ACC112 (cell line): ENCODE measurements at regions not wholly inside any gene's neighbourhood (a gene's known extent, or its start where the extent isn't known, plus 50 kb on each side); places are given as distances from the start of the nearest gene placed in this dataset.

Experiments used
- H2AFZ ChIP-seq: fragments of 200-600 bp; sonication (generic); one replicate; pipeline ENCODE4 v1.6.0; 2017; ENCODE audit warnings: antibody characterized with exemption, low read length; ENCODE audit not compliant: unreplicated experiment
- H3K27ac ChIP-seq: fragments of 200-600 bp; sonication (generic); 2 replicates; pipeline ENCODE4 v1.5.1; 2014; ENCODE audit warnings: low read depth, mild to moderate bottlenecking, antibody characterized with exemption, low read length, moderate library complexity
- H3K27me3 ChIP-seq: fragments of 200-600 bp; sonication (generic); 2 replicates; pipeline ENCODE4 v1.6.1; 2014; ENCODE audit warnings: mild to moderate bottlenecking, antibody characterized with exemption, low read length, moderate library complexity, mixed read lengths; ENCODE audit not compliant: insufficient read depth
- H3K36me3 ChIP-seq: fragments of 200-600 bp; sonication (generic); 2 replicates; pipeline ENCODE4 v1.6.1; 2016; ENCODE audit warnings: mild to moderate bottlenecking, antibody characterized with exemption, low read length, moderate library complexity, mixed read lengths; ENCODE audit not compliant: insufficient read depth
- H3K4me1 ChIP-seq: fragments of 200-600 bp; sonication (generic); one replicate; pipeline ENCODE4 v1.6.1; 2016; ENCODE audit warnings: low read length, mixed read lengths; ENCODE audit not compliant: insufficient read depth, unreplicated experiment, control insufficient read depth
- H3K4me3 ChIP-seq: fragments of 200-600 bp; sonication (generic); 2 replicates; pipeline ENCODE4 v1.5.1; 2014; ENCODE audit warnings: mild to moderate bottlenecking, low read depth, low read length
- H3K79me2 ChIP-seq: fragments of 200-600 bp; sonication (generic); one replicate; pipeline ENCODE4 v1.6.0; 2016; ENCODE audit warnings: low read length; ENCODE audit not compliant: control insufficient read depth, unreplicated experiment, insufficient read depth

GRCh38 chr6:164925681-164926530, 383.5 kb downstream of the C6orf118 start:
- Histone ChIP-seq H3K4me3 (no peak overlapping the region), H3K27me3 (0 out of 2 replicates have a peak, but pooled peaks cover 11% of the 10 kb centered on the region), H3K36me3 (no peaks in the 10 kb centered on the region), H2AFZ (no peak overlapping the region), H3K4me1 (no peaks in the 10 kb centered on the region), H3K27ac (no peak overlapping the region), H3K79me2 (no peaks in the 10 kb centered on the region)

GRCh38 chr6:164924674-164925073, 384.7 kb downstream of the C6orf118 start:
- Histone ChIP-seq H3K4me3 (no peak overlapping the region), H2AFZ (no peak overlapping the region), H3K27ac (no peak overlapping the region), H3K79me2 (no peaks in the 10 kb centered on the region), H3K4me1 (no peaks in the 10 kb centered on the region), H3K27me3 (0 out of 2 replicates have a peak, but pooled peaks cover 11% of the 10 kb centered on the region), H3K36me3 (no peaks in the 10 kb centered on the region)

GRCh38 chr6:164917211-164917610, 392.2 kb downstream of the C6orf118 start:
- Histone ChIP-seq H3K27me3 (no peaks in the 10 kb centered on the region), H3K4me1 (no peaks in the 10 kb centered on the region), H3K79me2 (no peaks in the 10 kb centered on the region), H3K4me3 (no peak overlapping the region), H3K36me3 (no peaks in the 10 kb centered on the region), H3K27ac (no peak overlapping the region), H2AFZ (no peak overlapping the region)

- Histone ChIP-seq H3K27ac (no peak overlapping the region), H3K79me2 (no peaks in the 10 kb centered on the region), H3K27me3 (no peaks in the 10 kb centered on the region), H3K4me1 (no peaks in the 10 kb centered on the region), H3K4me3 (no peak overlapping the region), H3K36me3 (no peaks in the 10 kb centered on the region), H2AFZ (no peak overlapping the region)
Observed at GRCh38 chr6:164916087-164916486, 393.3 kb downstream of the C6orf118 start.

- Histone ChIP-seq H2AFZ (no peak overlapping the region), H3K27me3 (no peaks in the 10 kb centered on the region), H3K79me2 (no peaks in the 10 kb centered on the region), H3K4me3 (no peak overlapping the region), H3K27ac (no peak overlapping the region), H3K36me3 (no peaks in the 10 kb centered on the region), H3K4me1 (no peaks in the 10 kb centered on the region)
Observed at GRCh38 chr6:164911873-164912580, 397.4 kb downstream of the C6orf118 start.

GRCh38 chr6:164911151-164911550, 398.3 kb downstream of the C6orf118 start:
- no peak overlapping the region for H3K27ac ChIP-seq
- H3K27me3 ChIP-seq: no peaks in the 10 kb centered on the region
- H3K36me3 ChIP-seq: no peaks in the 10 kb centered on the region
- H3K79me2 ChIP-seq: no peaks in the 10 kb centered on the region
- H2AFZ ChIP-seq: no peak overlapping the region
- 0 out of 2 replicates have a peak overlapping the region, but pooled peaks have one; percentile 37 for H3K4me3 ChIP-seq
- H3K4me1 ChIP-seq: no peaks in the 10 kb centered on the region

GRCh38 chr6:164906766-164907165, 402.6 kb downstream of the C6orf118 start:
- Histone ChIP-seq H3K4me3 (no peak overlapping the region), H3K36me3 (no peaks in the 10 kb centered on the region), H3K27ac (no peak overlapping the region), H3K79me2 (no peaks in the 10 kb centered on the region), H2AFZ (no peak overlapping the region), H3K27me3 (no peaks in the 10 kb centered on the region), H3K4me1 (no peaks in the 10 kb centered on the region)

GRCh38 chr6:164905311-164905710, 404.1 kb downstream of the C6orf118 start:
- Histone ChIP-seq H3K79me2 (no peaks in the 10 kb centered on the region), H2AFZ (no peak overlapping the region), H3K36me3 (no peaks in the 10 kb centered on the region), H3K27me3 (no peaks in the 10 kb centered on the region), H3K4me3 (no peak overlapping the region), H3K4me1 (no peaks in the 10 kb centered on the region), H3K27ac (no peak overlapping the region)

- H3K4me1 ChIP-seq: no peaks in the 10 kb centered on the region
- no peak overlapping the region for H3K4me3 ChIP-seq
- no peaks in the 10 kb centered on the region for H3K79me2 ChIP-seq
- H3K36me3 ChIP-seq: no peaks in the 10 kb centered on the region
- H3K27ac ChIP-seq: no peak overlapping the region
- H3K27me3 ChIP-seq: no peaks in the 10 kb centered on the region
- no peak overlapping the region for H2AFZ ChIP-seq
Observed at GRCh38 chr6:164898412-164898811, 411.0 kb downstream of the C6orf118 start.

- no peaks in the 10 kb centered on the region for H3K27me3 ChIP-seq
- no peaks in the 10 kb centered on the region for H3K79me2 ChIP-seq
- H3K27ac ChIP-seq: no peak overlapping the region
- H3K4me1 ChIP-seq: no peaks in the 10 kb centered on the region
- H3K4me3 ChIP-seq: no peak overlapping the region
- H3K36me3 ChIP-seq: no peaks in the 10 kb centered on the region
- no peak overlapping the region for H2AFZ ChIP-seq
Observed at GRCh38 chr6:164897523-164898235, 411.7 kb downstream of the C6orf118 start.
